GM18861 (cell line): ENCODE measurements at regions not wholly inside any gene's neighbourhood (a gene's known extent, or its start where the extent isn't known, plus 50 kb on each side); places are given as distances from the start of the nearest gene placed in this dataset.
"Not testable (repeated sequence)": the region's sequence is repeated elsewhere in the genome, so short reads cannot be mapped to it uniquely, and the experiment has no call there.

Experiments
- ATAC-seq: cut with Tn5 transposase; IDR thresholded peaks from one replicate; pipeline ENCODE4 v1.9.1; 2021; ENCODE audit not compliant: unreplicated experiment

GRCh38 chr5:177863822-177864446, 81.2 kb upstream of the FAM153A start:
- ATAC-seq, result not testable (repeated sequence)

GRCh38 chr5:177857642-177858200, 75.0 kb upstream of the FAM153A start:
- ATAC-seq, result not testable (repeated sequence)

- not testable (repeated sequence) for ATAC-seq
These were observed 73.8 kb upstream of the FAM153A start for GRCh38 chr5:177856474-177856873.

GRCh38 chr5:177847914-177848313, 65.2 kb upstream of the FAM153A start:
- not testable (repeated sequence) for ATAC-seq

- ATAC-seq, result not testable (repeated sequence)
These were observed 63.9 kb upstream of the FAM153A start for GRCh38 chr5:177846598-177846997.

GRCh38 chr5:177845906-177846305, 63.2 kb upstream of the FAM153A start:
- ATAC-seq, result not testable (repeated sequence)

- ATAC-seq, result not testable (repeated sequence)
These were observed 53.5 kb upstream of the FAM153A start for GRCh38 chr5:177836191-177836590.
